ENCODE measurements at regions not wholly inside any gene's neighbourhood (a gene's known extent, or its start where the extent isn't known, plus 50 kb on each side); places are given as distances from the start of the nearest gene placed in this dataset.

- no peak for DNase-seq
These were observed 949.3 kb downstream of the BCL11A start for GRCh38 chr2:59604123-59604522.

- no peak for DNase-seq
These were observed 958.7 kb downstream of the BCL11A start for GRCh38 chr2:59594671-59595222.

- DNase-seq = no peak
These were observed 962.7 kb downstream of the BCL11A start for GRCh38 chr2:59590798-59591197.

GRCh38 chr2:59589881-59590280, 963.6 kb downstream of the BCL11A start:
- DNase-seq = no peak

- DNase-seq = no peak
These were observed 965.2 kb downstream of the BCL11A start for GRCh38 chr2:59588286-59588685.

- DNase-seq = no peak
These were observed 967.3 kb downstream of the BCL11A start for GRCh38 chr2:59586176-59586575.

DNA sequence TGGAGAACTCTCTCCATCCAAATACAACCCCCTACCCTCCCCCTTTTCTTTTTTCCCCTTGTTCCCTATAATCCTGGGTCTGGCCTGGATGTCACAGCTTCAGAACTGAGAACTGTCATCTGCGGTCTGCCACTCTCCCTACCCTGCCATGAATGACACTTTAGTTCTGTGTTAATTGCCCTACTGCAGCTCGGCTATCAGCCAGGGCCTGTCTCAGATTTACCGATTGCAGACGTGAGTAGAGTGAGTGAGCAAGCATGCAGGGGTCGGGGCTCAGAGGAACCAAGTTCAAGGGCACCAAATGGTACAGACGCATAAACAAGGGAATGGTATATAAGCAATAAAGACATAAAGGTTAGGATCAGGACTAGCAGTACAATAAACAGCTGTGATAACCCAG, 967.8 kb downstream of the BCL11A start:
- DNase-seq = no peak

DNA sequence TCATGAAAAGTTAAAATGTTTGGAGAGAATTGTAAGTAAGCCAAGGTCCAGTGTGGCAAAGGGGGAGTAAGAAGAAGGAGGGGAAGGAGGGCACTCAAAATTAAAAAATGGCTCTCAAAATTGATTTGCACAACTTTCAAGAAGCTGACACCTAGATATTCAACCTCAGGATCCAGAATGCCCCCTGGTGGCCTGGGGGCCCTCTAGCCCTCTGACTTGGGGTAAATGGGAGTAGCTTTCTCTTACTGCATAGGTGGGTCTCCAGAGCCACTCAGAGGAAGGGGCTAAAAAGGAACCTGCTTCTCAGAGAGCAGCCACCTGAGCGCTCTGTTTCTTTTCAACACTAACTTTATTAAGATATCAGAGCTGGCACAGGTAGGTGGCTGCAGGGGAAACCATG, 968.5 kb downstream of the BCL11A start:
- no peak for DNase-seq

GRCh38 chr2:59583173-59583765, 970.2 kb downstream of the BCL11A start:
- no peak for DNase-seq

GRCh38 chr2:59578349-59578748, 975.1 kb downstream of the BCL11A start:
- no peak for DNase-seq

DNA sequence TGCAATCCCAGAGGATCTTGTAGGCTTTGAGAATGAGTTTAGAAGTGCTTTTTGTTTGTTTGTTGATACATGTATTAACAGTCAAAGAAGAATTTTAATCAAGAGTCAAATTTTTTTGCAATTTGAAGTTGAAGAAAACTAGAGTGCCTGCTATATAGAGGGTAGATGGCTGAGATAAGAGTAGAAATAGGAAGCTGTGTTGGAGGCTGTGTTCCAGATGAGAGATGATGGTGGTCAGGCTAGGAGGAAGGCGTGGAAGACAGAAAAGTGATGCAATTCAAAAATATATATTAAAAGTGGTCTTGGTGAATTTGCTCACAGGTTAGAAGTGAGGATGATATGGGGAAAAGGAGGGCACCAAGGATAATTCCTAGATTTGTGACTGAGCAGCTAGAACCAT, 978.3 kb downstream of the BCL11A start:
- DNase-seq = no peak

- no peak for DNase-seq
These were observed 981.2 kb downstream of the BCL11A start for GRCh38 chr2:59572227-59572626.

DNA sequence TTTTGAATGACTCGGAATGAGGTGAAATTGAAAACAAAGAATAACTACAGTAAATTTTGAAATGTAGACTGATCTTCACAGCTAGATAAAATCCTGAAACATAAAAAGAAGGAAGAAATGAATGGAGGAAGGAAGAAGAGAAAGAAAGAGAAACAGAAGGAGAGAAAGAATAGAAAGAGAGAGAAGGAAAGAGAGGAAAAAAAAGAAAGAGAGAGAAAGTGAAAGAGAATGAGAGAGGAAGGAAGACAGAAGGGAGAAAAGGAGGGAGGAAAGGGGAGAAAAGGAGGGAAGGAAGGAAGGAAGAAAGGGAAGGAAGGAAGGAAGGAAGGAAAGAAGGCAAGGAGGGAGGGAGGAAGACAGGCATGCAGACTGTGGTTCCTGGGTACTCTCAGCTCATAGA, 982.6 kb downstream of the BCL11A start:
- no peak for DNase-seq

DNA sequence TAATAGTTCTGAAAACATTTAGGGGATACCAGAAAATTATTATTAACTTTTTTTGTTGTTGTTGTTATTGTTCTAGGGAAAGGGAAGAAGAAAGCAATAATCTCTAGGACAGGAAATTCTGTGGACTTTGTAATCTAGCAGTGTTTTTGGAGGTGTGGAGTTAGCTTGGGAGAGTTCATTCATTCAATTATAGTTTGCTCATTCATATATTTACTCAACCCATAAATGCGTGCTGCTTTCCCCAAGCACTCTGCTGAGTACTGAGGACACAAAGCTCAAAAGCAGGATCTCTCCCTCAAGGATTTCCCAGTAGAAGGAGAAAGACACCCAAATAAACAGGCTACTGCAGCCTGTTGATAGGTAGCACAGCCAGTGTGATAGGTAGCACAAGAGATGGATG, 984.3 kb downstream of the BCL11A start:
- DNase-seq = no peak

DNA sequence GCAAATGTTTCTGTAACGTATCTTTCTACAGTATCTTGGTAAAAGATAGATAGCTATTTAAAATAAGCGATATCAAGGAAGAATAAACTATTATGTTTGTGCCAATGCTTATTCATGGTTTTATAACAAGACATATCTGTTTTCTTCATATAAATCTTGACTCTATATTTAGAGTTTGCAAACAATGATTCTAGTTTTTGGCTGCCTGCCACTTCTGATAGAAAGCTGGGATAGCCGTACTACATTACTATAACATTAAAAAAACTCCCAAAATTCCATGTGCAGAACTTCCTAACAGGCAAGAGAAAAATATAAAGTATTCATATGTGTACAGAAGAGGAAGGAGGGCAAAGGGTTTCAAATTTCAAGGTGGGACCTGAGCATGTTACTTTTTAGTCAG, 985.0 kb downstream of the BCL11A start:
- no peak for DNase-seq

DNA sequence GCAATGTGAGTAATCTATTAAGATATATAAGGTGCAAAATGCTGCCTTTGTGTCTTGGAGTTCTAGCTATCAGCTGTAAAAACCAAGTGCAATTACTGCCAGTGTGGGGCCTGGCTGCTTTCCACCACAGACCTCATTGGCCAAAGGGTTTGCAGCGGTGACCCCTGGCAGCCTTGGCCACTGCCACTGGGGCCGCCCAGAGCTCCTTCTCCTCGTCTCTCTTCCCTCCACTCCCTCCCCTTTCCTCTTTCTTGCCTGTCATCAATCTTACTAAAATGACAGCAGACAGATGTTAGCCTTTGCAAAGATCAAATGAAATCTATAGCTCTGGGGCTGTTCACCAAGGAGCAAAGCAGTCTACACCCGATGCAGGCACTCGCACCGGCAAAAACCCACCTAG, 986.3 kb downstream of the BCL11A start:
- DNase-seq = no peak

DNA sequence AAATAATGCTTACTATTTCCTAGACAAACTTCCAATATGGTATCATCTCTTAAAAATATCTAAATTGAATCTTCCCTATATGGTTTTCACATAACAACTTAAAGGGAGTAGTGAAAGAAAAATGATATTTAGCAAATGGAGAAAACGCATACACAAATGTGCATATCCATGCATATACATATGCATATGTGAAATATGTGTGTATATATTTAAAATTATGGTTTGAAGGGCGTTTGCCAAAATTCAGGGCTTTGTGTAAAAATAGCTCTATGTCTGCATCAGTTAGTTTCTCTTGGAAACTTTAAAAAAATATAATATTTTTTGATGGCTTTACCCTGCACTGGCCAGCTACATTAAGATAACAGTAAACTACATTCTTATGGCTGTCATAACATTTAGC, 986.7 kb downstream of the BCL11A start:
- DNase-seq = no peak

GRCh38 chr2:59561281-59561680, 992.2 kb downstream of the BCL11A start:
- DNase-seq = no peak

DNA sequence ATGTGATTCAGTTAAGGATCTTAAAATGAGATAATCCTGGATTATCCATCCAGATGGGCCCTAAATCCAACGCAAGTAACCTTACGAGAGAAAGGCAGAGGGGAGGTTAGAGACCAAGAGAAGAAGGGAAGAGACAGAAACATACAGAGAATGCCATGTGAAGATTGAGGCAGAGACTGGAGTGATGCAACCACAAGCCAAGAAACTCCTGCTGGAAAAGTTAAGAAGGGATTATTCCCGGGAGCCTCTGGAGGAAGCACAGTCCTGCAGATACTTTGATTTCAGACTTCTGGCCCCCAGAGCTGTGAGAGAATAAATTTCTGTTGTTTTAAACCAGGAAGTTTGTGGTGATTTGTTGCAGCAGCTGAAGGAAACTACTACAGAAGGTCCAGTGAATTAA, 992.7 kb downstream of the BCL11A start:
- DNase-seq = no peak

- DNase-seq = no peak
These were observed 1012.6 kb downstream of the BCL11A start for GRCh38 chr2:59540864-59541263.

GRCh38 chr2:59538398-59538911, 1015.0 kb downstream of the BCL11A start:
- no peak for DNase-seq

DNA sequence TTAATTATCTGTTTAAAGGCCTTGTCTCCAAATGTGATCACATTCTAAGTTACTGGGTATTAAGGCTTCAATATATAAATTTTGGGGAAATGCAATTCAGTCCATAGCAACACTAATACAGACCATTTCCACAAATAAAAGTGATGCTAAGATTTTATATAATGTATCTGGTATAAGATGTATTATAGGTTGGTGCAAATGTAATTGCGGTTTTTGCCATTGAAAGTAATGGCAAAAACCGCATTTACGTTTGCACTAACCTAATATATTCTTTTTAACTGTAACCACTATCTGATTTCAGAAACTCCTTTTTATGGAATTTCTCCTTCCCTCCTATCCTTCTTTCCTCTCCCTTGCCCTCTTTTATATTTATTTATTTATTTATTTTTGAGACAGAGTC, 1020.6 kb downstream of the BCL11A start:
- no peak for DNase-seq

DNA sequence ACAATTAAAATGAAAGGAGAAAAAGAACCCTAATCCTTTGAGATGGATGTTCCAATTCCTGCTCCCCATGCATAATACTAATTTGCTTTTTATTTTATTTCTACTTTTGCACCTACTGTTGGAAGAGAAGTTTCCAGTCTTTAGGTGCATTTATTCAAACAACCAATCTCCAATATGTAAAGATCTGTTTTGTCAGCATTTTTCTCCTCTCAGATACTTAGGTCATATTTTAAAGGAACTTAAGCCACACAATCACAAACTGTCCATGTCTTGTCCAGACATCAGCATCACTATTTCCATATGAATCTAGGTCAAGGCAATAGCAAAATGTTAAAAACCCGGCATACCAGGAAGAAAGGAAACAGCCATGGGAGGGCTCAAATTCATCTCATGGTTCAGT, 1023.2 kb downstream of the BCL11A start:
- no peak for DNase-seq

DNA sequence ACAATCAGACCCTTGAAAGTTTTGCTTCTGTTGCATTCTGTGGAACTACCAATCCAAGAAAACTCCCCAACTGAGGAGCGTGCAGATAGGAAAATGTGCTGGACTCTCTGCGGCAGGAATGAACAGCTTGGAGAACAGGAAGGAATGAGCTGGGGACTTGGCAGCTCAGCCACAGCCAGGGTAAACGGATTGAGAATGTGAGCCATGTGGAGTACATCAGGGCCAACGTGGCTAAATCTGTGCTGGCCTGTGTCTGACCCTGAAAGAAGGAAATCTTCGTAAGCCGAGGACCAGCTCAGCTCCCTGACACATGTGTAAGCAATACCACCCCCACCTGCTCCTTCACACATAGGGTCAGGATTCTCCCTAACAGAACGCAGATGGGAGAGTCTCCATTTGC, 1023.7 kb downstream of the BCL11A start:
- DNase-seq = no peak

DNA sequence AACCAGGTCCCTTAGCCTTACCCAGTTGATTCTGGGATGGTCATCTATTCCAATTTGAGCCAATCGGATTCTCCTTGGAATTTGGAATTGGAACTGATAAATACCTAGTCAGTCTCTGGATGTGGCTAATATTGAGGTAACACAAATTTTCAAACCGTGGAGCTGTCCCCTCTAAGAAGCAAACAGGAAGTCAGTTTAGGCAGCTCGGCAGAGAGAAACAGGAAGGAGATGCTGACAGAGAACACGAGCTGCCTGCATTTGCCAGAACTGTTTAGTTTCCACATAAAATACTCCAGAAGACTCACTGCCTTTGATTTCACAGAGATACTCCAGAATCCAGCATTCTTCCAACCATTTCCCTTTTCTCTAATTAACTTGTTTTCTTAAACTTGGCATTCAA, 1024.9 kb downstream of the BCL11A start:
- no peak for DNase-seq
